MM.1S (cell line): ENCODE measurements at regions not wholly inside any gene's neighbourhood (a gene's known extent, or its start where the extent isn't known, plus 50 kb on each side); places are given as distances from the start of the nearest gene placed in this dataset.
"Not testable (repeated sequence)": the region's sequence is repeated elsewhere in the genome, so short reads cannot be mapped to it uniquely, and the experiment has no call there.

ENCODE experiments used
- DNase-seq: peaks from one replicate; pipeline ENCODE4 v3.0.0-alpha.2; 2015
- H2AFZ ChIP-seq: fragments of 300-600 bp; sonication (generic); 2 replicates; pipeline ENCODE4 v1.6.0; 2016; ENCODE audit warnings: antibody characterized with exemption, low read length
- H3F3A ChIP-seq: fragments of 300-600 bp; sonication (generic); 2 replicates; pipeline ENCODE4 v1.6.1; 2016; ENCODE audit warnings: mild to moderate bottlenecking, antibody characterized with exemption, low read length, moderate library complexity, mixed read lengths; ENCODE audit not compliant: insufficient read depth
- H3K27ac ChIP-seq: fragments of 300-600 bp; sonication (generic); 2 replicates; pipeline ENCODE4 v1.5.1; 2016; ENCODE audit warnings: mild to moderate bottlenecking, low read length
- H3K27me3 ChIP-seq: fragments of 300-600 bp; sonication (generic); replicated peaks from 2 replicates; pipeline ENCODE4 v1.6.0; 2016; ENCODE audit warnings: low read length; ENCODE audit not compliant: insufficient read depth
- H3K36me3 ChIP-seq: fragments of 300-600 bp; sonication (generic); replicated peaks from 2 replicates; pipeline ENCODE4 v1.6.1; 2016; ENCODE audit warnings: mild to moderate bottlenecking, low read length, mixed read lengths; ENCODE audit not compliant: insufficient read depth
- H3K4me1 ChIP-seq: fragments of 300-600 bp; sonication (generic); 2 replicates; pipeline ENCODE4 v1.6.1; 2016; ENCODE audit warnings: low read length, mixed read lengths
- H3K4me2 ChIP-seq: fragments of 300-600 bp; sonication (generic); 2 replicates; pipeline ENCODE4 v1.6.0; 2016; ENCODE audit warnings: low read depth, low read length
- H3K4me3 ChIP-seq: fragments of 300-600 bp; sonication (generic); 2 replicates; pipeline ENCODE4 v1.5.1; 2016; ENCODE audit warnings: low read length, mixed read lengths
- H3K79me2 ChIP-seq: fragments of 300-600 bp; sonication (generic); 2 replicates; pipeline ENCODE4 v1.6.1; 2016; ENCODE audit warnings: mixed run types, low read length, mixed read lengths
- H3K9ac ChIP-seq: fragments of 300-600 bp; sonication (generic); 2 replicates; pipeline ENCODE4 v1.6.1; 2016; ENCODE audit warnings: low read length, mixed read lengths
- H3K9me2 ChIP-seq: fragments of 300-600 bp; sonication (generic); replicated peaks from 2 replicates; pipeline ENCODE4 v1.6.1; 2016; ENCODE audit warnings: mild to moderate bottlenecking, low read length, mixed read lengths; ENCODE audit not compliant: insufficient read depth
- H3K9me3 ChIP-seq: fragments of 300-600 bp; sonication (generic); replicated peaks from 2 replicates; pipeline ENCODE4 v1.6.1; 2016; ENCODE audit warnings: mild to moderate bottlenecking, low read length, mixed read lengths; ENCODE audit not compliant: insufficient read depth
- H4K20me1 ChIP-seq: fragments of 300-600 bp; sonication (generic); 2 replicates; pipeline ENCODE4 v1.6.1; 2016; ENCODE audit warnings: mild to moderate bottlenecking, low read length, moderate library complexity, mixed read lengths; ENCODE audit not compliant: insufficient read depth
- CTCF ChIP-seq: fragments of 300-600 bp; sonication (generic); IDR thresholded peaks from 2 replicates; pipeline ENCODE4 v1.5.1; 2016; ENCODE audit warnings: antibody characterized with exemption, low read length, mixed read lengths
- EZH2 ChIP-seq: fragments of 300-600 bp; sonication (generic); optimal IDR thresholded peaks from 2 replicates; pipeline ENCODE3; 2017; ENCODE audit warnings: low read depth, mild to moderate bottlenecking, antibody characterized with exemption, low read length, mixed read lengths
- EZH2phosphoT487 ChIP-seq: fragments of 300-600 bp; sonication (generic); IDR thresholded peaks from 2 replicates; pipeline ENCODE4 v1.6.1; 2018; ENCODE audit warnings: antibody characterized with exemption, low read length

- no peaks in the 10 kb centered on the region for H3K9me3 ChIP-seq
- no peaks in the 10 kb centered on the region for H3K79me2 ChIP-seq
- TF ChIP-seq EZH2phosphoT487 (no peak), EZH2 (no peak), CTCF (no peak)
- H3K4me3 ChIP-seq = no peak overlapping the region
- no peak for DNase-seq
- H3K9me2 ChIP-seq = no peaks in the 10 kb centered on the region
- H3K4me1 ChIP-seq = no peaks in the 10 kb centered on the region
- no peak overlapping the region for H3K9ac ChIP-seq
- H2AFZ ChIP-seq = no peak overlapping the region
- H3K4me2 ChIP-seq = no peak overlapping the region
- H4K20me1 ChIP-seq = no peaks in the 10 kb centered on the region
- no peaks in the 10 kb centered on the region for H3K36me3 ChIP-seq
- H3K27ac ChIP-seq = no peak overlapping the region
- H3K27me3 ChIP-seq = no peaks in the 10 kb centered on the region
- H3F3A ChIP-seq = no peaks in the 10 kb centered on the region
These were observed 417.1 kb downstream of the OLFM4 start for GRCh38 chr13:53445686-53446085.

- Histone ChIP-seq H3K36me3 (no peaks in the 10 kb centered on the region), H3K4me1 (no peaks in the 10 kb centered on the region), H3K27me3 (no peaks in the 10 kb centered on the region), H3K4me3 (no peak overlapping the region), H3K79me2 (no peaks in the 10 kb centered on the region), H3K9me2 (no peaks in the 10 kb centered on the region), H3K9me3 (no peaks in the 10 kb centered on the region), H2AFZ (no peak overlapping the region), H3K27ac (no peak overlapping the region), H3K4me2 (no peak overlapping the region), H3K9ac (no peak overlapping the region), H4K20me1 (no peaks in the 10 kb centered on the region), H3F3A (no peaks in the 10 kb centered on the region)
- DNase-seq = no peak
- TF ChIP-seq EZH2 (no peak), CTCF (no peak)
These were observed 418.8 kb downstream of the OLFM4 start for GRCh38 chr13:53447456-53447855.

- no peak for TF ChIP-seq EZH2
- no peak for TF ChIP-seq EZH2phosphoT487
- TF ChIP-seq CTCF = no peak
- H2AFZ ChIP-seq = no peak overlapping the region
- no peaks in the 10 kb centered on the region for H3K27me3 ChIP-seq
- DNase-seq = no peak
- no peak overlapping the region for H3K9ac ChIP-seq
- no peak overlapping the region for H3K27ac ChIP-seq
- H3K9me3 ChIP-seq = no peaks in the 10 kb centered on the region
- H3F3A ChIP-seq = no peaks in the 10 kb centered on the region
- H4K20me1 ChIP-seq = no peaks in the 10 kb centered on the region
- H3K9me2 ChIP-seq = no peaks in the 10 kb centered on the region
- no peaks in the 10 kb centered on the region for H3K4me1 ChIP-seq
- no peaks in the 10 kb centered on the region for H3K79me2 ChIP-seq
- H3K4me3 ChIP-seq = no peak overlapping the region
- no peak overlapping the region for H3K4me2 ChIP-seq
- no peaks in the 10 kb centered on the region for H3K36me3 ChIP-seq
These were observed 419.2 kb downstream of the OLFM4 start for GRCh38 chr13:53447863-53448262.

GRCh38 chr13:53452263-53452808 is 423.7 kb downstream of the OLFM4 start:
- H3K4me2 ChIP-seq, H2AFZ ChIP-seq, H3K9me2 ChIP-seq, H3K79me2 ChIP-seq, H3F3A ChIP-seq, H3K4me1 ChIP-seq, H3K9ac ChIP-seq, H3K27me3 ChIP-seq, H3K4me3 ChIP-seq, DNase-seq, H3K36me3 ChIP-seq, H4K20me1 ChIP-seq, H3K27ac ChIP-seq, H3K9me3 ChIP-seq: not testable (repeated sequence)
